ENCODE measurements at regions not wholly inside any gene's neighbourhood (a gene's known extent, or its start where the extent isn't known, plus 50 kb on each side); places are given as distances from the start of the nearest gene placed in this dataset.

DNA sequence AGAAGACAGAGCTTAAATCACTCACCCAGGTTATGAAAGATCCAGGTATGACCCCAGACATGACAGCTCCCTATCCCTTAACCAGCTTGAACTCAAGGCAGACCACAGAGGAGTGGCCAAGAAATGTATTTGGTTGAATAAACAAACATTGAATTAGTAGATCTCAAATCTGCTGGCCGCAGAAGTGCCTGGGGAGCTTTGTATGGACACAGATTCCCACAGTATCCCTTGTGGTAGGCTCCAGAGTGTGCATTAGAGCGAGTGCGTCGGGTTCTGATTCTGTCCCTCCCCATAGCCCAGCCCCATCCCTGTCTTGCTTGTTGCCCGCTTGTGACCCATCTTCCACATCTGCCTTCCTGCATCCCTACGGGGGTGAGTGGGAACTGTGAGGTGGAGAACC, 118.8 kb upstream of the FOXF1 start:
- TF ChIP-seq HOXA7 (CRISPR knock-in tag; IDR thresholded peaks at IDR 0.05) (no peak), JUN (IDR thresholded peaks at IDR 0.05) (no peak), ZFP36 (IDR thresholded peaks at IDR 0.05; ENCODE audit: borderline replicate concordance, partially characterized antibody) (no peak), POLR2A (IDR thresholded peaks at IDR 0.05; ENCODE audit: low read length) (no peak), ZC3H11A (IDR thresholded peaks at IDR 0.05) (no peak), MAFK (IDR thresholded peaks at IDR 0.05; ENCODE audit: partially characterized antibody) (no peak), RNF2 (IDR thresholded peaks at IDR 0.05; ENCODE audit: borderline replicate concordance, low read depth) (no peak), CBX8 (IDR thresholded peaks at IDR 0.05) (no peak)
- TF ChIP-seq, protein P1, sequence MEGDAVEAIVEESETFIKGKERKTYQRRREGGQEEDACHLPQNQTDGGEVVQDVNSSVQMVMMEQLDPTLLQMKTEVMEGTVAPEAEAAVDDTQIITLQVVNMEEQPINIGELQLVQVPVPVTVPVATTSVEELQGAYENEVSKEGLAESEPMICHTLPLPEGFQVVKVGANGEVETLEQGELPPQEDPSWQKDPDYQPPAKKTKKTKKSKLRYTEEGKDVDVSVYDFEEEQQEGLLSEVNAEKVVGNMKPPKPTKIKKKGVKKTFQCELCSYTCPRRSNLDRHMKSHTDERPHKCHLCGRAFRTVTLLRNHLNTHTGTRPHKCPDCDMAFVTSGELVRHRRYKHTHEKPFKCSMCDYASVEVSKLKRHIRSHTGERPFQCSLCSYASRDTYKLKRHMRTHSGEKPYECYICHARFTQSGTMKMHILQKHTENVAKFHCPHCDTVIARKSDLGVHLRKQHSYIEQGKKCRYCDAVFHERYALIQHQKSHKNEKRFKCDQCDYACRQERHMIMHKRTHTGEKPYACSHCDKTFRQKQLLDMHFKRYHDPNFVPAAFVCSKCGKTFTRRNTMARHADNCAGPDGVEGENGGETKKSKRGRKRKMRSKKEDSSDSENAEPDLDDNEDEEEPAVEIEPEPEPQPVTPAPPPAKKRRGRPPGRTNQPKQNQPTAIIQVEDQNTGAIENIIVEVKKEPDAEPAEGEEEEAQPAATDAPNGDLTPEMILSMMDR (IDR thresholded peaks at IDR 0.05), result no peak
- TF ChIP-seq, protein P2, sequence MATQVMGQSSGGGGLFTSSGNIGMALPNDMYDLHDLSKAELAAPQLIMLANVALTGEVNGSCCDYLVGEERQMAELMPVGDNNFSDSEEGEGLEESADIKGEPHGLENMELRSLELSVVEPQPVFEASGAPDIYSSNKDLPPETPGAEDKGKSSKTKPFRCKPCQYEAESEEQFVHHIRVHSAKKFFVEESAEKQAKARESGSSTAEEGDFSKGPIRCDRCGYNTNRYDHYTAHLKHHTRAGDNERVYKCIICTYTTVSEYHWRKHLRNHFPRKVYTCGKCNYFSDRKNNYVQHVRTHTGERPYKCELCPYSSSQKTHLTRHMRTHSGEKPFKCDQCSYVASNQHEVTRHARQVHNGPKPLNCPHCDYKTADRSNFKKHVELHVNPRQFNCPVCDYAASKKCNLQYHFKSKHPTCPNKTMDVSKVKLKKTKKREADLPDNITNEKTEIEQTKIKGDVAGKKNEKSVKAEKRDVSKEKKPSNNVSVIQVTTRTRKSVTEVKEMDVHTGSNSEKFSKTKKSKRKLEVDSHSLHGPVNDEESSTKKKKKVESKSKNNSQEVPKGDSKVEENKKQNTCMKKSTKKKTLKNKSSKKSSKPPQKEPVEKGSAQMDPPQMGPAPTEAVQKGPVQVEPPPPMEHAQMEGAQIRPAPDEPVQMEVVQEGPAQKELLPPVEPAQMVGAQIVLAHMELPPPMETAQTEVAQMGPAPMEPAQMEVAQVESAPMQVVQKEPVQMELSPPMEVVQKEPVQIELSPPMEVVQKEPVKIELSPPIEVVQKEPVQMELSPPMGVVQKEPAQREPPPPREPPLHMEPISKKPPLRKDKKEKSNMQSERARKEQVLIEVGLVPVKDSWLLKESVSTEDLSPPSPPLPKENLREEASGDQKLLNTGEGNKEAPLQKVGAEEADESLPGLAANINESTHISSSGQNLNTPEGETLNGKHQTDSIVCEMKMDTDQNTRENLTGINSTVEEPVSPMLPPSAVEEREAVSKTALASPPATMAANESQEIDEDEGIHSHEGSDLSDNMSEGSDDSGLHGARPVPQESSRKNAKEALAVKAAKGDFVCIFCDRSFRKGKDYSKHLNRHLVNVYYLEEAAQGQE (IDR thresholded peaks at IDR 0.05), result no peak
- TF ChIP-seq, protein P3, sequence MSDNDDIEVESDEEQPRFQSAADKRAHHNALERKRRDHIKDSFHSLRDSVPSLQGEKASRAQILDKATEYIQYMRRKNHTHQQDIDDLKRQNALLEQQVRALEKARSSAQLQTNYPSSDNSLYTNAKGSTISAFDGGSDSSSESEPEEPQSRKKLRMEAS (IDR thresholded peaks at IDR 0.05), result no peak

All from A549 (cell line).